ENCODE measurements at regions not wholly inside any gene's neighbourhood (a gene's known extent, or its start where the extent isn't known, plus 50 kb on each side); places are given as distances from the start of the nearest gene placed in this dataset.

DNA sequence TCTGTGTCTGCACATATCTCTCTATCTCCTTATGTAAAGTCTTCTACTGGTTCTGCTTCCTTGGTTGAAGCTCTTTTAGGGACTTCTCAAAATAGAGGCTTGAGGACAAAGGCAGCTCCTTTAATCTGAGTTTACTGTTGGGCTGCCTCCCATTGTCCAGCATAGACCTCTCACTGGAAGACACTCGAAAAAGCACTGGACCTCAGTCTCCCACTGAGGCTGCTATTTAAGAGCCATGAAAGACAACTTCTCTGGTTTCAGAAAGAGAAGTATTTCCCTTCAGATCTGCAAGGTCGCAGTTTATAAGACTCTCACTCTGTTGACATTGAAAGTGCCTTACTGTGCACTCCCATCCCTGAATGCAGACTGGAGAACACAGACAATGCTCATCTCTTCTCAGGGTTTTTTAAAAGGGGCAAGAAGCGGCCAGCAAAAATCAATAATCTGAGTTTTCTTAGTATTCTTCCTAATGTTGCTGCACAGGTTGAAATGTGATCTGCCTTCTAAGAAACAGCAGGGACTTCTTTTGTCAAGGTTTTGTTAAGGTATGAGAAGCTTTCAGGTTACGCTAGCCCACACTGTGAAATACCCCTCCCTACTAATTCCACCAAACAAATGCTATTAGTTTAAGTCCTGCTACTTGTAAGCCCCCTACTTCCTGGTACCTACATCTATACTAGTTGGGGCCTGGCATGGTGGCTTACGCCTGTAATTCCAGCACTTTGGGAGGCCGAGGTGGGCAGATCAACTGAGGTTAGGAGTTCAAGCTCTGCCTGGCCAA lies 450.0 kb upstream of the SLC10A2 start:
- DNase-seq (ENCODE audit: low read depth, low spot score), result no peak
- Histone ChIP-seq H3K4me2 (ENCODE audit: low read length) (no peak overlapping the region), H3K9me2 (ENCODE audit: insufficient read depth) (no peaks in the 10 kb centered on the region), H2AFZ (ENCODE audit: low read depth, low read length, poor library complexity, severe bottlenecking) (no peak overlapping the region), H3K36me3 (ENCODE audit: control insufficient read depth in 1 of 2, insufficient read depth in 2 of 2, low read length in 2 of 2) (no peaks in the 10 kb centered on the region), H4K20me1 (ENCODE audit: insufficient read depth) (no peaks in the 10 kb centered on the region), H3K27me3 (ENCODE audit: insufficient read depth, low read length) (no peaks in the 10 kb centered on the region), H3K4me1 (ENCODE audit: control insufficient read depth in 1 of 2, insufficient read depth in 2 of 2, low read length in 2 of 2) (no peaks in the 10 kb centered on the region), H3K79me2 (ENCODE audit: insufficient read depth, low read length) (no peaks in the 10 kb centered on the region), H3K9ac (ENCODE audit: low read length) (no peak overlapping the region), H3K4me3 (replicated peaks in 1 of 2; ENCODE audit: low read depth in 1 of 2, low read length in 2 of 2) (no peak overlapping the region), H3K27ac (ENCODE audit: low read depth, low read length) (no peak overlapping the region), H3K9me3 (ENCODE audit: control insufficient read depth in 1 of 2, insufficient read depth in 1 of 2, low read depth in 1 of 2, low read length in 2 of 2) (peaks cover 0 to 4% of the 10 kb centered on the region in 2 experiments; a peak in 1 of 4 replicates)
- ChIA-PET POLR2A (no interaction called here), CTCF (no interaction called here), RAD21 (ENCODE audit: low non-redundant PET in 1 of 2, low total read pairs in 2 of 2, uncharacterized antibody in 2 of 2, unreplicated experiment in 2 of 2) (no interaction called here)
- TF ChIP-seq YY1 (IDR thresholded peaks at IDR 0.05; ENCODE audit: extremely low read depth, insufficient replicate concordance, low read depth, low read length) (no peak), SIN3A (IDR thresholded peaks at IDR 0.05; ENCODE audit: low read depth) (no peak), POLR2AphosphoS5 (IDR thresholded peaks at IDR 0.05; ENCODE audit: low read depth, low read length) (no peak), ZFX (IDR thresholded peaks at IDR 0.05) (no peak), CEBPB (IDR thresholded peaks at IDR 0.05; ENCODE audit: low read depth) (no peak), JUND (IDR thresholded peaks at IDR 0.05) (no peak), EZH2 (IDR thresholded peaks at IDR 0.05) (no peak), ELF1 (IDR thresholded peaks at IDR 0.05; ENCODE audit: borderline replicate concordance, low read depth) (no peak), TCF7L2 (IDR thresholded peaks at IDR 0.05; ENCODE audit: borderline replicate concordance, extremely low read depth, insufficient read depth, insufficient read length) (no peak), SP1 (IDR thresholded peaks at IDR 0.05; ENCODE audit: low read depth) (no peak), CTCF (IDR thresholded peaks at IDR 0.05 in 2 of 3, conservative IDR thresholded peaks at IDR 0.05 in 1 of 3; ENCODE audit: borderline replicate concordance in 1 of 3, insufficient read depth in 1 of 3, low read depth in 2 of 3, low read length in 2 of 3) (no peak), POLR2A (IDR thresholded peaks at IDR 0.05; ENCODE audit: borderline replicate concordance, extremely low read depth, insufficient read depth, insufficient read length) (no peak), ZNF274 (IDR thresholded peaks at IDR 0.05; ENCODE audit: low read depth, low read length) (no peak), ATF3 (IDR thresholded peaks at IDR 0.05) (no peak), EGR1 (IDR thresholded peaks at IDR 0.05; ENCODE audit: low read depth) (no peak), MAX (IDR thresholded peaks at IDR 0.05) (no peak)
- TF ChIP-seq, protein P1, sequence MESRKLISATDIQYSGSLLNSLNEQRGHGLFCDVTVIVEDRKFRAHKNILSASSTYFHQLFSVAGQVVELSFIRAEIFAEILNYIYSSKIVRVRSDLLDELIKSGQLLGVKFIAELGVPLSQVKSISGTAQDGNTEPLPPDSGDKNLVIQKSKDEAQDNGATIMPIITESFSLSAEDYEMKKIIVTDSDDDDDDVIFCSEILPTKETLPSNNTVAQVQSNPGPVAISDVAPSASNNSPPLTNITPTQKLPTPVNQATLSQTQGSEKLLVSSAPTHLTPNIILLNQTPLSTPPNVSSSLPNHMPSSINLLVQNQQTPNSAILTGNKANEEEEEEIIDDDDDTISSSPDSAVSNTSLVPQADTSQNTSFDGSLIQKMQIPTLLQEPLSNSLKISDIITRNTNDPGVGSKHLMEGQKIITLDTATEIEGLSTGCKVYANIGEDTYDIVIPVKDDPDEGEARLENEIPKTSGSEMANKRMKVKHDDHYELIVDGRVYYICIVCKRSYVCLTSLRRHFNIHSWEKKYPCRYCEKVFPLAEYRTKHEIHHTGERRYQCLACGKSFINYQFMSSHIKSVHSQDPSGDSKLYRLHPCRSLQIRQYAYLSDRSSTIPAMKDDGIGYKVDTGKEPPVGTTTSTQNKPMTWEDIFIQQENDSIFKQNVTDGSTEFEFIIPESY (IDR thresholded peaks at IDR 0.05; ENCODE audit: extremely low read depth, insufficient replicate concordance, low read length), result no peak
- no TSS peak for BruUV-seq (replicated peaks)
- no peak for ATAC-seq
- intact Hi-C loops (cut with micrococcal nuclease), result no loop called here

Measured in HCT116 (cell line).